Endodermal cell (in vitro differentiated cells): ENCODE measurements at regions not wholly inside any gene's neighbourhood (a gene's known extent, or its start where the extent isn't known, plus 50 kb on each side); places are given as distances from the start of the nearest gene placed in this dataset.

Experiments used
- DNase-seq: peaks from one replicate; pipeline ENCODE4 v3.0.0-alpha.2; 2017
- H3K27ac ChIP-seq: 2 replicates; pipeline ENCODE4 v1.5.1; 2013; ENCODE audit warnings: mild to moderate bottlenecking, low read depth, low read length, moderate library complexity
- H3K27me3 ChIP-seq: 2 replicates; pipeline ENCODE4 v1.6.1; 2013; ENCODE audit warnings: mild to moderate bottlenecking, low read length, moderate library complexity; ENCODE audit not compliant: insufficient read depth, control insufficient read depth, poor library complexity, severe bottlenecking
- H3K36me3 ChIP-seq: 2 replicates; pipeline ENCODE4 v1.7.0; 2013; ENCODE audit warnings: mild to moderate bottlenecking, low read length, moderate library complexity; ENCODE audit not compliant: control insufficient read depth, insufficient read depth
- H3K4me1 ChIP-seq: one replicate; pipeline ENCODE4 v1.7.0; 2013; ENCODE audit warnings: low read length; ENCODE audit not compliant: control insufficient read depth, insufficient read depth
- H3K4me3 ChIP-seq: 2 replicates; pipeline ENCODE4 v1.5.1; 2013; ENCODE audit warnings: mild to moderate bottlenecking, low read length, moderate library complexity
- H3K9ac ChIP-seq: 2 replicates; pipeline ENCODE4 v1.6.1; 2013; ENCODE audit warnings: mild to moderate bottlenecking, low read length, moderate library complexity; ENCODE audit not compliant: poor library complexity, severe bottlenecking; ENCODE audit errors: extremely low read depth
- H3K9me3 ChIP-seq: 2 replicates; pipeline ENCODE4 v1.6.1; 2013; ENCODE audit warnings: mild to moderate bottlenecking, low read length, moderate library complexity; ENCODE audit not compliant: control insufficient read depth
- H3K27ac Mint-ChIP-seq: 2 replicates; pipeline ENCODE4 v1.8.0; 2020; ENCODE audit warnings: mixed read lengths
- H3K27me3 Mint-ChIP-seq: 2 replicates; pipeline ENCODE4 v1.8.0; 2021; ENCODE audit warnings: mild to moderate bottlenecking, mixed read lengths; ENCODE audit not compliant: insufficient read depth
- H3K36me3 Mint-ChIP-seq: 2 replicates; pipeline ENCODE4 v1.8.0; 2020; ENCODE audit warnings: low read depth, mixed read lengths
- H3K4me1 Mint-ChIP-seq: 2 replicates; pipeline ENCODE4 v1.8.0; 2020; ENCODE audit warnings: mixed read lengths
- H3K4me3 Mint-ChIP-seq: 2 replicates; pipeline ENCODE4 v1.8.0; 2020; ENCODE audit warnings: mild to moderate bottlenecking, moderate library complexity, mixed read lengths
- H3K9me3 Mint-ChIP-seq: 2 replicates; pipeline ENCODE4 v1.8.0; 2020; ENCODE audit warnings: mild to moderate bottlenecking, mixed read lengths
- WGBS, 2 experiments: methylation state at CpG; one replicate each; pipeline versions ENCODE4 v1.1.5 to v1.1.7; 2013; ENCODE audit warnings: missing lambda C conversion rate in 2 of 2, mixed read lengths in 1 of 2; ENCODE audit not compliant: insufficient coverage in 1 of 2, insufficient read length in 1 of 2; 5-methylcytosine and 5-hydroxymethylcytosine counted together
- TF ChIP-seq, protein P1 (sequence below): fragments of 200-600 bp; sonication (generic); conservative IDR thresholded peaks from 2 replicates; pipeline ENCODE4 v1.5.0; 2021; ENCODE audit warnings: antibody characterized with exemption, mild to moderate bottlenecking

DNA sequence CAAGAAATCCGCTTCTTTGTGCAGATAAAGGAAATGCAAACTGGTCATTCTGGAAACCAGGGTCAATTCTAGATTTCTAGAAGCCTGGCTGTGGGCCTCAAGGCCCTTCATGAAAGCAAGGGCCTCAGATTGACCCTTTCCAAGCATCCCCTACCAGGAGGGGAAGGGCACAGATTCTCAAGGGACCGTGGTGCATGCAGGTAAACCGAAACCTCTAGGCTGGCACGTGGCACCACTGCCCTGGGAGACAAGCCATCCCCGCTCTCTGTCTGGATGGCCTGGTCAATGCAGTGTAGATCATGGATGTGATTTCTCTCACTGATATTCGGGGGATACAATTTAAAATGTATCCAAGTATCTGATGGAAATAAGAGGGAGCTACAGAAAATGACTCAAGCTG, 69.4 kb downstream of the TOMM20 start:
- Mint-ChIP-seq H3K4me3 (no peak overlapping the region), H3K27ac (no peak overlapping the region), H3K36me3 (no peaks in the 10 kb centered on the region), H3K4me1 (peaks cover 29% of the 10 kb centered on the region), H3K27me3 (no peaks in the 10 kb centered on the region), H3K9me3 (no peaks in the 10 kb centered on the region)
- peaks cover 10% of the 10 kb centered on the region for H3K4me1 ChIP-seq
- H3K36me3 ChIP-seq, result no peaks in the 10 kb centered on the region
- no peak overlapping the region for H3K9ac ChIP-seq
- no peak overlapping the region for H3K4me3 ChIP-seq
- no peaks in the 10 kb centered on the region for H3K27me3 ChIP-seq
- H3K27ac ChIP-seq, result no peak overlapping the region
- DNase-seq, result no peak
- TF ChIP-seq, protein P1, sequence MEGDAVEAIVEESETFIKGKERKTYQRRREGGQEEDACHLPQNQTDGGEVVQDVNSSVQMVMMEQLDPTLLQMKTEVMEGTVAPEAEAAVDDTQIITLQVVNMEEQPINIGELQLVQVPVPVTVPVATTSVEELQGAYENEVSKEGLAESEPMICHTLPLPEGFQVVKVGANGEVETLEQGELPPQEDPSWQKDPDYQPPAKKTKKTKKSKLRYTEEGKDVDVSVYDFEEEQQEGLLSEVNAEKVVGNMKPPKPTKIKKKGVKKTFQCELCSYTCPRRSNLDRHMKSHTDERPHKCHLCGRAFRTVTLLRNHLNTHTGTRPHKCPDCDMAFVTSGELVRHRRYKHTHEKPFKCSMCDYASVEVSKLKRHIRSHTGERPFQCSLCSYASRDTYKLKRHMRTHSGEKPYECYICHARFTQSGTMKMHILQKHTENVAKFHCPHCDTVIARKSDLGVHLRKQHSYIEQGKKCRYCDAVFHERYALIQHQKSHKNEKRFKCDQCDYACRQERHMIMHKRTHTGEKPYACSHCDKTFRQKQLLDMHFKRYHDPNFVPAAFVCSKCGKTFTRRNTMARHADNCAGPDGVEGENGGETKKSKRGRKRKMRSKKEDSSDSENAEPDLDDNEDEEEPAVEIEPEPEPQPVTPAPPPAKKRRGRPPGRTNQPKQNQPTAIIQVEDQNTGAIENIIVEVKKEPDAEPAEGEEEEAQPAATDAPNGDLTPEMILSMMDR, result no peak
- no peaks in the 10 kb centered on the region for H3K9me3 ChIP-seq
- 73 to 79% methylated on average over 4 to 6 of the region's 6 CpGs for WGBS, 2 experiments

DNA sequence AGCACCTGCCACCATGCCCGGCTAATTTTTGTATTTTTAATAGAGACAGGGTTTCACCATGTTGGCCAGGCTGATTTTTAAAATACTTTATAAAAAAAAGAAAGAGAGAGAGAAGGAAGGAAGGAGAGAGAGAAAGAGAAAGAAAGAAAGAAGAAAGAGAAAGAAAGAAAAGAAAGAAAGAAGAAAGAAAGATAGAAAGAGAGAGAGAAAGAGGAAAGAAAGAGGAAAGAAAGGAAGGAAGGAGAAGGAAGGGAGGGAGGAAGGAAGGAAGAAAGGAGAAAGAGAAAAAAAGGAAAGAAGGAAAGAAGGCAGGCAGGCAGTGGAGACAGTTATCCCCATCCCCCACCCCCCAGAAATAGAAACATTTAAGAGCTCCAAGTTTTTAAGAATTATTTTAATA, 69.9 kb downstream of the TOMM20 start:
- TF ChIP-seq, protein P1, result no peak
- Histone ChIP-seq H3K4me1 (peaks cover 10% of the 10 kb centered on the region), H3K27ac (no peak overlapping the region), H3K9me3 (no peaks in the 10 kb centered on the region), H3K4me3 (no peak overlapping the region), H3K9ac (no peak overlapping the region), H3K36me3 (no peaks in the 10 kb centered on the region), H3K27me3 (no peaks in the 10 kb centered on the region)
- Mint-ChIP-seq H3K27me3 (no peaks in the 10 kb centered on the region), H3K9me3 (no peaks in the 10 kb centered on the region), H3K4me1 (peaks cover 29% of the 10 kb centered on the region), H3K36me3 (no peaks in the 10 kb centered on the region), H3K27ac (no peak overlapping the region), H3K4me3 (no peak overlapping the region)
- no peak for DNase-seq
- WGBS, 2 experiments, result 47% methylated on average over 1 of the region's 1 CpG; no CpG with 5 or more reads in 1 of the 2 experiments

DNA sequence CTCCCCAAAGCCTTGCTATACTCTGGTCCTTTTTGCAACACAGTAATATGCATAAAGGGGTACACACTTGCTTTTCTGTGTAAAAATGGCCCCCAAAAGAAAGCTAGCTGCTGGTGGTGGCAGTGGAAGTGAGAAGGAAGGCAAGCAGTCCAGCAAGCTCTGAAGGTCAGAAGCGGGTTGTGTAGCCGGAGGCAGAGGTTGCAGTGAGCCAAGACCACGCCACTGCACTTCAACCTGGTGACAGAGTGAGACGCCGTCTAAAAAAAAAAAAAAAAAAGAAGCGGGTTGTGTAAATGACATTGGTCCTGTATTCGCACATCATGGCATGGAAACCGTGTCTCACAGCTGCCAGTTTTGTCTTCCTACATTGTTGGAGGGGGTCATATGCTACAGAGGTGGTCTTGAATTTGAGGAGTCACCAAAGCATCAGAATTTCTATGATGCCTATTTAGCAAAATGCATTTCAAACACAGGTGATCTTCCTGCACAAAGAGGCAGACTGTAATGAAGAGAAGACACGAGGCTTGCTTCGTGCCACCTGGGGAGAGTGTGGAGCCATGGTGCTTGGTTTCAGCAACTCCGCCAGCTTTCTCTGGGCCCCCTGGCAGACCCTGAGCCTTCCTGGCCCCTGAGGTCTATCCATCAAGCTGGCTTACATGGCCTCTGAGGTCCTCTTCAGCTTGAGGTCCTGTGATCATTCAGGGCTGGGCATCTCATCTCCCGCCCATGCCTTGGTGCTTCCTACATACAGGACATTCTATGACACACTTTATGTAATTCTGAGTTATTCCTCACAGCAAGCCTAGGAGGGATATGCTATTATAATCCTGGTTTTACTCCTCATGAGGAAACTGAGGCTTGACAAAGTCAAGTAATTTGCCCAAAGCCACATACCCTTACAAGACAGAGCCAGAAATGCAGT, 71.0 kb downstream of the TOMM20 start:
- 90 to 93% methylated on average over 9 to 12 of the region's 12 CpGs for WGBS, 2 experiments
- Histone ChIP-seq H3K4me1 (peaks cover 8% of the 10 kb centered on the region), H3K4me3 (no peak overlapping the region), H3K27me3 (no peaks in the 10 kb centered on the region), H3K27ac (no peak overlapping the region), H3K9me3 (no peaks in the 10 kb centered on the region), H3K36me3 (no peaks in the 10 kb centered on the region), H3K9ac (no peak overlapping the region)
- Mint-ChIP-seq H3K4me1 (peaks cover 24% of the 10 kb centered on the region), H3K27ac (no peak overlapping the region), H3K27me3 (no peaks in the 10 kb centered on the region), H3K4me3 (no peak overlapping the region), H3K9me3 (no peaks in the 10 kb centered on the region), H3K36me3 (no peaks in the 10 kb centered on the region)
- TF ChIP-seq, protein P1, result no peak
- no peak for DNase-seq
